ENCODE measurements at regions not wholly inside any gene's neighbourhood (a gene's known extent, or its start where the extent isn't known, plus 50 kb on each side); places are given as distances from the start of the nearest gene placed in this dataset.

- no peaks in the 10 kb centered on the region for H3K23me2 ChIP-seq (ENCODE audit: low read depth, low read length)
- H3K4me1 ChIP-seq (replicated peaks in 1 of 4; ENCODE audit: control insufficient read depth in 3 of 4, insufficient read depth in 4 of 4, low read length in 3 of 4): peaks cover 0 to 2% (median 0%) of the 10 kb centered on the region in 4 experiments; a peak in 2 of 7 replicates
- no peak overlapping the region for H2BK120ac ChIP-seq (replicated peaks; ENCODE audit: low read depth, low read length)
- CTCF ChIA-PET (ENCODE audit: partially characterized antibody): interaction anchor here (1.1 kb wide), 1 partner anchor 25 kb away, joined by 4 read pairs; no protein-coding TSS in a partner anchor
- no peak overlapping the region for H2AK5ac ChIP-seq (ENCODE audit: low read depth, low read length)
- no peak overlapping the region for H3K56ac ChIP-seq (replicated peaks; ENCODE audit: insufficient read length, low read depth, low read length)
- no peak for FAIRE-seq
- no peak overlapping the region for H2BK5ac ChIP-seq (ENCODE audit: low read depth, low read length)
- H3K27me3 ChIP-seq (replicated peaks in 1 of 4; ENCODE audit: control insufficient read depth in 3 of 4, extremely low read depth in 1 of 4, insufficient read depth in 3 of 4, low read length in 3 of 4): no peaks in the 10 kb centered on the region
- H3K9me3 ChIP-seq (ENCODE audit: insufficient read depth in 2 of 2, low read depth in 1 of 2, low read length in 1 of 2): no peaks in the 10 kb centered on the region
- no peak overlapping the region for H3K4me2 ChIP-seq (ENCODE audit: insufficient read depth in 1 of 2, low read depth in 2 of 2, low read length in 2 of 2)
- no peak overlapping the region for H4K8ac ChIP-seq (ENCODE audit: extremely low read depth, insufficient read depth, low read length)
- H3K79me1 ChIP-seq (ENCODE audit: low read depth, low read length): no peaks in the 10 kb centered on the region
- H3K9ac ChIP-seq (replicated peaks in 1 of 4; ENCODE audit: extremely low read depth in 1 of 4, low read depth in 3 of 4, low read length in 3 of 4): no peak overlapping the region
- no peak overlapping the region for H2AFZ ChIP-seq (ENCODE audit: low read length)
- H3K27ac ChIP-seq (ENCODE audit: low read depth, low read length): no peak overlapping the region
- no peak overlapping the region for H3K18ac ChIP-seq (ENCODE audit: extremely low read depth, low read length)
- H3K4ac ChIP-seq (replicated peaks; ENCODE audit: insufficient read length, low read depth, low read length): no peak overlapping the region
- no peak overlapping the region for H4K91ac ChIP-seq (replicated peaks; ENCODE audit: insufficient read length, low read length)
- DNase-seq (ENCODE audit: low read depth in 1 of 2, low spot score in 2 of 2): no peak
- H2BK15ac ChIP-seq (ENCODE audit: low read length): no peak overlapping the region
- no peak overlapping the region for H3K14ac ChIP-seq (ENCODE audit: insufficient read length)
- H4K20me1 ChIP-seq (replicated peaks in 1 of 2; ENCODE audit: control insufficient read depth in 1 of 2, insufficient read depth in 2 of 2, low read length in 2 of 2): no peaks in the 10 kb centered on the region
- no peaks in the 10 kb centered on the region for H3K36me3 ChIP-seq (ENCODE audit: control insufficient read depth in 2 of 4, insufficient read depth in 4 of 4, low read length in 3 of 4)
- H3K4me3 ChIP-seq (ENCODE audit: extremely low read depth in 1 of 4, insufficient read depth in 2 of 4, low read depth in 3 of 4, low read length in 4 of 4): no peak overlapping the region
- H2BK20ac ChIP-seq (ENCODE audit: low read length): no peak overlapping the region
- H4K5ac ChIP-seq (ENCODE audit: insufficient read length, low read depth, low read length): no peak overlapping the region
- H2BK12ac ChIP-seq (ENCODE audit: low read depth, low read length): no peak overlapping the region
- H3K79me2 ChIP-seq (ENCODE audit: control insufficient read depth in 1 of 2, insufficient read depth in 2 of 2, low read length in 2 of 2): no peaks in the 10 kb centered on the region
- POLR2A ChIA-PET (ENCODE audit: partially characterized antibody): no interaction called here
- H3K23ac ChIP-seq (ENCODE audit: insufficient read length): no peak overlapping the region
- 93% methylated on average over 15 of the region's 15 CpGs; no CpG with 5 or more reads in 1 of the 2 experiments for WGBS, 2 experiments (ENCODE audit: extremely low coverage in 1 of 2, insufficient coverage in 1 of 2, insufficient read length in 1 of 2, insufficient replicate concordance in 2 of 2, low coverage in 1 of 2, low lambda C conversion rate in 2 of 2, missing lambda C conversion rate in 1 of 2)
- TF ChIP-seq SIN3A (conservative IDR thresholded peaks at IDR 0.05 in 1 of 2, IDR thresholded peaks at IDR 0.05 in 1 of 2; ENCODE audit: low read depth in 1 of 2, low read length in 2 of 2) (no peak), PHF8 (conservative IDR thresholded peaks at IDR 0.05; ENCODE audit: low read depth, low read length) (no peak), RAD21 (IDR thresholded peaks at IDR 0.05 in 1 of 2, conservative IDR thresholded peaks at IDR 0.05 in 1 of 2; ENCODE audit: low read depth in 2 of 2, low read length in 2 of 2) (no peak), USF2 (IDR thresholded peaks at IDR 0.05; ENCODE audit: low read length) (no peak), SP2 (IDR thresholded peaks at IDR 0.05; ENCODE audit: low read length) (no peak), TAF7 (optimal IDR thresholded peaks at IDR 0.05; ENCODE audit: borderline replicate concordance, low read depth, low read length) (no peak), POU5F1 (IDR thresholded peaks at IDR 0.05; ENCODE audit: low read depth, low read length) (no peak), KDM4A (IDR thresholded peaks at IDR 0.05; ENCODE audit: low read depth, low read length, severe bottlenecking) (no peak), SP4 (IDR thresholded peaks at IDR 0.05; ENCODE audit: low read length) (no peak), ASH2L (IDR thresholded peaks at IDR 0.05; ENCODE audit: low read length) (no peak), ZNF274 (IDR thresholded peaks at IDR 0.05; ENCODE audit: borderline replicate concordance, extremely low read depth, low read length) (no peak), CEBPB (IDR thresholded peaks at IDR 0.05; ENCODE audit: low read depth, low read length) (no peak), EGR1 (IDR thresholded peaks at IDR 0.05; ENCODE audit: borderline replicate concordance, low read depth, low read length) (no peak)
Measured at GRCh38 chr3:76940181-76940770, 99.6 kb upstream of the ROBO2 start.

All from H1 (cell line).